ENCODE measurements at regions not wholly inside any gene's neighbourhood (a gene's known extent, or its start where the extent isn't known, plus 50 kb on each side); places are given as distances from the start of the nearest gene placed in this dataset.
"Not testable (repeated sequence)": the region's sequence is repeated elsewhere in the genome, so short reads cannot be mapped to it uniquely, and the experiment has no call there.

DNA sequence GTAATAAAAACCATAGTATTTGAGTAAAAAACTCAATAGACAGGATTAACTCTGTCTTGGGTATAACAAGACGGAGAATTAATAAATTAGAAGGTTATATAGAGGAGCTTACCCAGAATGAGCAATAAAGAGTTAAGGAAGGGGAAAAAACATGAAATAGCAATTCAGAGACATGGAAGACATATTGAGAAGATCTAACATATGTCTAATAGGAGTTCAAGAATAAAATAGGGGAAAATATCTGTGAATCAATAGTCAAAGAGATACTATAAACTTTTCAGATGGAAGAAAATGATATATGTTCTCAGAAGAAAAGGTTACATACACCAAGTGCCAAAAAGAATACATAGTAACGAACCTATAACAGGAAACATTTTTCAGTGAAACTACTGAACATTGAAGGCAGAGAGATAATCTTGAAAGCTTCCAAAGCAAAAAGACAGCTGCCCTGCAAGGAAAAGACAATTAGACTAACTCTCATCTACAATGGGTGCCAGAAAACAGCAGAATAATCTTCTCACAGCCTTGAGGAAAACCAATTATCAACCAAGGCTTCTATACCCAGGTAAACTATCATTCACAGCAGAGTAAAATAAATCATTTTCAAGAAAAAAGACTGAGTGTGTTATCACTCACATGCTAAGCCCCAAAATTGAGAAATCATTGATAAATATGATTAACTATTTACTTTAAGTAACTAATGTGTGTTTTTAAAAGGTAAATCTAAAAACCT lies 106.0 kb downstream of the ENC1 start:
- DNase-seq (ENCODE audit: low read depth) = no peak

DNA sequence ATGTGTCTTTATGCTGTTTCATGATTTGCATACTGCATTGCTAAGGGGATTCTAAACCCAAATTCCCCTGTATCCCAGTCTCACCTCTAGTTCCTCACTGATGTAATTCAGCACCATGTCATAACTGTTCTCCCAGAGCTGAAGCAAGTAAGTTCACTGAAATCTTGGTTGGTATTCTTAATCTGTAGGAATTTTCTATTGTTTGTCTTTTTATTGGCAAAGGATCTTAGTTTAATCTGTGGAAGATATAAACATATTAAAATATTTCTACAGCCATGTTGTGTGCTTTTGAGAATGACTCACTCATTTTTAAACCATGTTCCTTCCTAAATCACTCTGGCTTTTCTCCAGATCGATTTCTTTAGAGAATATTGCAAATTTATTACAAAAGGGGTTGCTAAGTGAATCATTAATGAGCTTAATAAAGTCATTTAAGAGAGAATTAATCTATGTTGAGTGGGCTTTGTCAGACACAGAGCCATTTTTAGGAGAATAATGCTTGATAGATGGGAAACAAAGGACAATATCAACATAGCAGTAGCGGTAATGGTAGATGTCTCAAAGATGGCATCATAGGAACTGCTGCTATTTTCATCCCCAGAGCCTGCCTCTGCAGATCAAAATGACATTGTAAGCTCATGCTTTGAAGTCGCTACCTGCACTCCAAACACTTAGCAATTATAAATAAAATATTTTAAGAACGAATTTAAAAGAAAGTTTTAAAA lies 110.0 kb downstream of the ENC1 start:
- peak; percentile 51 for DNase-seq (ENCODE audit: low read depth)

- no peak for DNase-seq (ENCODE audit: low read depth)
These were observed 111.4 kb downstream of the ENC1 start for GRCh38 chr5:74529101-74529500.

GRCh38 chr5:74526111-74526510 lies 114.4 kb downstream of the ENC1 start:
- no peak for DNase-seq (ENCODE audit: low read depth)

GRCh38 chr5:74524767-74525166 lies 115.8 kb downstream of the ENC1 start:
- DNase-seq (ENCODE audit: low read depth) = not testable (repeated sequence)

GRCh38 chr5:74523698-74524097 lies 116.8 kb downstream of the ENC1 start:
- DNase-seq (ENCODE audit: low read depth) = not testable (repeated sequence)

DNA sequence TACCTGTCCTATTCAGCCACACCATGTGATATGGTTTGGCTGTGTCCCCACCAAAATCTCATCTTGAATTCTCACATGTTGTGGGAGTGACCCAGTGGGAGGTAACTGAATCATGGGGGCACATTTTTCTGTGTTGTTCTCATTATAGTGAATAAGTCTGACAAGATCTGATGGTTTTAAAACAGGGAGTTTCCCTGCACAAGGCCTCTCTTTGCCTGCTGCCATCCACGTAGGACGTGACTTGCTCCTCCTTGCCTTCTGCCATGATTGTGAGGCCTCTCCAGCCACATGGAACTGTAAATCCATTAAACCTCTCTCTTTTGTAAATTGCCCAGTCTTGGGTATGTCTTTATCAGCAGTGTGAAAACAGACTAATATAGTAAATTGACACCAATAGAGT lies 117.7 kb downstream of the ENC1 start:
- not testable (repeated sequence) for DNase-seq (ENCODE audit: low read depth)

DNA sequence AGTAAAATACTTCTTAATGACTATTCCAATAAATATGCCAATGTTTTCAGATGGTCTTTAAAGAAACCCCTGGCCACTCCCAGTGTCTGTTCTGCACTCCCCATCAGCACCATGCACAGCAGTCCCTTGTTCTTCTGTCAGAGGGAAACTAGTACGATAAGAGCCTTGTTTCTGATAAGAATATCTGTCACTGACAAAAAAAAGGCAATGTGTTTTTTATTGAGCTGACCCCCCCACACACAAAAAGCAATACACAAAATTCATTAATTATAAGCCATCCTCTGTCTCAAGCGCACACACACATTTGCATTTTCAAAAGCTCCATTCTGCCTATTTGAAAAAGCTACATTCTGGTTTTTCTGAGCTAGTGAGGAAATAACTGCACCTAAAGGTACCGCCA lies 119.1 kb downstream of the ENC1 start:
- no peak for DNase-seq (ENCODE audit: low read depth)

DNA sequence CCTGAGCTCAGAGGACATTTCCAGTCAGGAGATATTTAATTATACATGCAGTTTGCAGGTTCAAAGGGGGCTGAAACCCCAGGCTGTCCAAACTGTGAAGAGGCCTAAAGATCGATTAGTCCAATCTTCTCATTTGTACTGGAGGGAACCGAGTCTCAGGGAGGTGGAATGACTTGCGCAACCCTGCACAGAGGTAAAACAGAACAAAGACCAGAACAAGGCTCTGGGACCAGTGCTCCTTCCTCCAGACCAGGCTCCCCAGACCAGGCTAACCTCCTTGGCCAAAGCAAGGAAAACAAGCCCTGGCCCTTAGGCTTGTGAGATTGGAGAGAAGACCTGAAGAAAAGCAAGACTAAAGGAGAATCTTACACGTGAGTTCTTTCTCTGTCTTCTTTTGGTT lies 120.8 kb downstream of the ENC1 start:
- DNase-seq (ENCODE audit: low read depth) = no peak

DNA sequence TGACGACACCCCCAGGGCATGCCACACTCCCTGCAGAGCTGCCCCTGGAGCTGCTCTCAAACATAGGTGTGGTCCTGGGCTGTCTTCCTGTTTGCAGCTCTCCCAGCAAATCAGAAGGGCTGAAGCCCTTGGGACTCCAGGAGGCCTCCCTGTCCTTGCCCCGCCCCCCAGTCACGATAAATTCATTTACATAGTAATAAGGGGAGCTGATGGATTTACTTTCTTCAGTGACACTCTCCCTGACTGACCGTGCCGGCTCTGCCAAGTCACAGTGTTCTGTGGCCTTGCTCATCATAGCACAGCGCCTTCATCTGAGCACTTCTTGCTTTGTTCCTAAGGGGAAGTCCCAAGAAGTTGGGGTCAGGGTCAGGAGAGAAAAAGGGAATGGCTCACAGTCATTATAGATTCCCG lies 121.4 kb downstream of the ENC1 start:
- DNase-seq (ENCODE audit: low read depth) = peak; percentile 44

GRCh38 chr5:74517700-74518099 lies 122.8 kb downstream of the ENC1 start:
- peak; percentile 91 for DNase-seq (ENCODE audit: low read depth)

- peak; percentile 86 for DNase-seq (ENCODE audit: low read depth)
These were observed 124.3 kb downstream of the ENC1 start for GRCh38 chr5:74516211-74516636.

- no peak for DNase-seq (ENCODE audit: low read depth)
These were observed 125.5 kb downstream of the ENC1 start for GRCh38 chr5:74514888-74515551.

DNA sequence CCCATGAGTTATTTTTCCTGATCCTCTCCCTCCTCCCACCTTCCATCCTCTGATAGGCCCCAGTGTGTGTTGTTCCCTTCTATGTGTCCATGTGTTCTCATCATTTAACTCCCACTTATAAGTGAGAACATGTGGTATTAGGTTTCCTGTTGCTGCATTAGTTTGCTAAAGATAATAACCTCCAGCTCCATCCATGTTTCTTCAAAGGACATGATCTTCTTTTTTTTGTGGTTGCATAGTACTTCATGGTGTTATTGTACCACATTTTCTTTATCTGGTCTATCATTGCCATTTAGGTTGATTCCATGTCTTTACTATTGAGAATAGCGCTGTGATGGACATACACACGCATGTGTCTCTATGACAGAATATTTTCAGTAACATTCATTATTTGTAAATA lies 128.8 kb downstream of the ENC1 start:
- not testable (repeated sequence) for DNase-seq (ENCODE audit: low read depth)

GRCh38 chr5:74510476-74511075 lies 130.0 kb downstream of the ENC1 start:
- DNase-seq (ENCODE audit: low read depth) = no peak

- peak; percentile 16 for DNase-seq (ENCODE audit: low read depth)
These were observed 133.0 kb downstream of the ENC1 start for GRCh38 chr5:74507370-74508005.

DNA sequence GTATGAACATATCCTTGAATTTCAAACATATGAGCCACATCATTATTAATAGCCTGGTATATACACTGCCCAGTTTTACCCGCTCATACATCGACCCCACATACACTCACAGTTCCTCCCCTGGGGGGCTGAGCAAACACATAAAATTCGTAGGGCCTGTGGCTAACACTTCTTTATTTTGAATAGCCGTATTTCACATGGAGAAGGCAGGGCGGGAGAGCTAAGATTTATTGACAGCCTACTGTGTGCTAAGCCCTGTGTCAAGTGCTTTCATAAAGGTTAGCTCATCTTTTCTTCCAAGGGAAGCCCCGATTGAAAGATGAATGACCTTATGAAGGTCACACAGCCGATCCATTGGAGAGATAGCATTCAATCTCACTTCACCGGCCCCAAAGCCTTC lies 134.4 kb downstream of the ENC1 start:
- DNase-seq (ENCODE audit: low read depth) = no peak

DNA sequence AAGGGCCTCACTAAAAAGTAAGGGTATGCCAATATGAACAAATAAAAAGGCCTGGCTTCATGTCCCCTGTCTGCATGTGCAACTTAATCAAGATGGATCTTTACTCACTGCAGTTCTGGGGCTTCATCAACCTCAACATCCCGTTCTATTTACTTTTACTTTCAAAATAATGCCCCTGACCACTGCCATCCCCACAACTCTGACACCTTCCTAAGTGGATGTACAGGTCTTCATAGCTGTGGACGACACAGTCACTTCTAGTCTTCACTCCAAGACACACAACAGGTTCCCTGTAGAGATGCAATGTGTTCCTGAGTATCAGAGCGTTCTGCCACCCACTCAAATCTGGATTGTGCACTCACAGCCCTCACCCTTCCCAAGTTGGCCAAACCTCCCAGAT lies 136.1 kb downstream of the ENC1 start:
- DNase-seq (ENCODE audit: low read depth) = no peak

GRCh38 chr5:74502479-74502950 lies 138.0 kb downstream of the ENC1 start:
- no peak for DNase-seq (ENCODE audit: low read depth)

- DNase-seq (ENCODE audit: low read depth) = no peak
These were observed 138.7 kb downstream of the ENC1 start for GRCh38 chr5:74501674-74502478.
